ENCODE measurements at regions not wholly inside any gene's neighbourhood (a gene's known extent, or its start where the extent isn't known, plus 50 kb on each side); places are given as distances from the start of the nearest gene placed in this dataset.

DNA sequence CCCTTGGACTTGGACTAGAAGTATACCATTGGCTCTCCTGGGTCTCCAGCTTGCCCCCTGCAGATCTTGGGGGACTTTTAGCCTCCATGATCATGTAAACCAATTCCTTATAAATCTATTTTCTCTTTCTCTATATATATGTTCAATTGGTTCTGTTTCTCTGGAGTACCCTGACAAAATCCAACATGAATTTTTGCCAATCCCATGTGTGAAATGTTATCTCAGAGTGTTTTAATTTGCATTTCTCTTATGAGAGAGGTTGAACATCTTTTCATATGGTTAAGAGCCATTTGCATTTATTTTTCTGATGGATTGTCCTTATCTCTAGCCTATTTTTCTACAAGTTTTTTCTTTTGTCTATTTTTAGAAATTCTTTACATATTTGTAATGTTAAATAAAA, 131.7 kb upstream of the NEO1 start:
- TF ChIP-seq POLR2A (IDR thresholded peaks at IDR 0.05; ENCODE audit: low read depth) (no peak), CTCF (IDR thresholded peaks at IDR 0.05) (no peak)
